DND-41 (cell line): ENCODE measurements at regions not wholly inside any gene's neighbourhood (a gene's known extent, or its start where the extent isn't known, plus 50 kb on each side); places are given as distances from the start of the nearest gene placed in this dataset.

Experiments used
- ATAC-seq: fragments of 200-7000 bp; cut with Tn5 transposase; 3 replicates; pipeline ENCODE4 v1.9.1; 2021; ENCODE audit warnings: low read depth; ENCODE audit not compliant: insufficient read depth
- DNase-seq: peaks from one replicate; pipeline ENCODE4 v3.0.0-alpha.2; 2020
- H2AFZ ChIP-seq: 2 replicates; pipeline ENCODE4 v1.6.0; 2012; ENCODE audit warnings: low read depth, low read length
- H3K27ac ChIP-seq: 2 replicates; pipeline ENCODE4 v1.5.1; 2012; ENCODE audit warnings: low read length, inconsistent platforms
- H3K27me3 ChIP-seq: fragments of 200-600 bp; sonication (generic); 2 replicates; pipeline ENCODE4 v1.6.0; 2012; ENCODE audit warnings: low read length, mild to moderate bottlenecking, inconsistent platforms; ENCODE audit not compliant: insufficient read depth, poor library complexity
- H3K36me3 ChIP-seq: 2 replicates; pipeline ENCODE4 v1.5.1; 2012; ENCODE audit warnings: low read length, inconsistent platforms; ENCODE audit not compliant: insufficient read depth
- H3K4me1 ChIP-seq: 2 replicates; pipeline ENCODE4 v1.5.1; 2012; ENCODE audit warnings: mild to moderate bottlenecking, low read length; ENCODE audit not compliant: insufficient read depth
- H3K4me2 ChIP-seq: 2 replicates; pipeline ENCODE4 v1.6.0; 2012; ENCODE audit warnings: mild to moderate bottlenecking, moderate library complexity, low read length, inconsistent platforms; ENCODE audit not compliant: insufficient read depth
- H3K4me3 ChIP-seq, 2 experiments: fragments of 200-600 bp in 1 of 2; shearing (Covaris generic) in 1 of 2; 2 replicates each; pipeline ENCODE4 v1.5.1; 2012 to 2016; ENCODE audit warnings: inconsistent platforms in 2 of 2, low read length in 2 of 2, mild to moderate bottlenecking in 2 of 2, low read depth in 1 of 2, moderate library complexity in 1 of 2
- H3K79me2 ChIP-seq: 2 replicates; pipeline ENCODE4 v1.6.0; 2012; ENCODE audit warnings: low read length, inconsistent platforms; ENCODE audit not compliant: insufficient read depth
- H3K9ac ChIP-seq: 2 replicates; pipeline ENCODE4 v1.6.0; 2012; ENCODE audit warnings: low read depth, mild to moderate bottlenecking, inconsistent platforms, low read length, moderate library complexity
- H3K9me3 ChIP-seq: 2 replicates; pipeline ENCODE4 v1.5.1; 2012; ENCODE audit warnings: low read length, moderate library complexity, mild to moderate bottlenecking, inconsistent platforms; ENCODE audit not compliant: insufficient read depth, severe bottlenecking
- H4K20me1 ChIP-seq: 2 replicates; pipeline ENCODE4 v1.6.0; 2012; ENCODE audit warnings: low read length; ENCODE audit not compliant: insufficient read depth
- EZH2 ChIP-seq: IDR thresholded peaks from 3 replicates; pipeline ENCODE4 v1.6.1; 2012; ENCODE audit warnings: borderline replicate concordance, low read depth, mild to moderate bottlenecking, moderate library complexity, low read length, inconsistent platforms; ENCODE audit not compliant: severe bottlenecking
- TF ChIP-seq, protein P1 (sequence below): IDR thresholded peaks from 2 replicates; pipeline ENCODE4 v1.5.1; 2012; ENCODE audit warnings: borderline replicate concordance, low read length, moderate library complexity, mild to moderate bottlenecking; ENCODE audit not compliant: poor library complexity, severe bottlenecking; ENCODE audit errors: extremely low read depth

DNA sequence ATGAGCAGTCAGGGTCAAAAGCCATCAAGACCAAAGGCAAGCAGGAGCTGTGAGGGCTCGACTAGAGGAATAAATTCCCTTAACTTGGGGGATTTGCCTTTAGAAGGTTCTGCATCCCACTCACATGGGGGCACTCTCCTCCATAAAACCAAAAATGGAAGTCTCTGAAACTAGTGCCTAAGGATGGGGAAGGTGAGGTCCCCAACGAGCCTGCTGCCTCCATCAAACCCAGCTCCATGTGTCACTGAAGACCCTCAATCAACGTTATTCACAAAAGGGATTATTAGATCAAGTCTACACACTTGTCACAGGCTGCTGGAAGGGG lies 254.9 kb upstream of the NCKAP5 start:
- Histone ChIP-seq H3K4me1 (no peaks in the 10 kb centered on the region), H3K9me3 (no peaks in the 10 kb centered on the region), H3K27me3 (peaks cover 4% of the 10 kb centered on the region), H4K20me1 (no peaks in the 10 kb centered on the region), H3K4me3 (no peak overlapping the region), H3K79me2 (no peaks in the 10 kb centered on the region), H3K9ac (no peak overlapping the region), H2AFZ (no peak overlapping the region), H3K36me3 (no peaks in the 10 kb centered on the region), H3K4me2 (no peak overlapping the region), H3K27ac (no peak overlapping the region)
- DNase-seq (no peak), ATAC-seq (no peak)
- TF ChIP-seq, protein P1, sequence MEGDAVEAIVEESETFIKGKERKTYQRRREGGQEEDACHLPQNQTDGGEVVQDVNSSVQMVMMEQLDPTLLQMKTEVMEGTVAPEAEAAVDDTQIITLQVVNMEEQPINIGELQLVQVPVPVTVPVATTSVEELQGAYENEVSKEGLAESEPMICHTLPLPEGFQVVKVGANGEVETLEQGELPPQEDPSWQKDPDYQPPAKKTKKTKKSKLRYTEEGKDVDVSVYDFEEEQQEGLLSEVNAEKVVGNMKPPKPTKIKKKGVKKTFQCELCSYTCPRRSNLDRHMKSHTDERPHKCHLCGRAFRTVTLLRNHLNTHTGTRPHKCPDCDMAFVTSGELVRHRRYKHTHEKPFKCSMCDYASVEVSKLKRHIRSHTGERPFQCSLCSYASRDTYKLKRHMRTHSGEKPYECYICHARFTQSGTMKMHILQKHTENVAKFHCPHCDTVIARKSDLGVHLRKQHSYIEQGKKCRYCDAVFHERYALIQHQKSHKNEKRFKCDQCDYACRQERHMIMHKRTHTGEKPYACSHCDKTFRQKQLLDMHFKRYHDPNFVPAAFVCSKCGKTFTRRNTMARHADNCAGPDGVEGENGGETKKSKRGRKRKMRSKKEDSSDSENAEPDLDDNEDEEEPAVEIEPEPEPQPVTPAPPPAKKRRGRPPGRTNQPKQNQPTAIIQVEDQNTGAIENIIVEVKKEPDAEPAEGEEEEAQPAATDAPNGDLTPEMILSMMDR: no peak
- no peak for TF ChIP-seq EZH2

DNA sequence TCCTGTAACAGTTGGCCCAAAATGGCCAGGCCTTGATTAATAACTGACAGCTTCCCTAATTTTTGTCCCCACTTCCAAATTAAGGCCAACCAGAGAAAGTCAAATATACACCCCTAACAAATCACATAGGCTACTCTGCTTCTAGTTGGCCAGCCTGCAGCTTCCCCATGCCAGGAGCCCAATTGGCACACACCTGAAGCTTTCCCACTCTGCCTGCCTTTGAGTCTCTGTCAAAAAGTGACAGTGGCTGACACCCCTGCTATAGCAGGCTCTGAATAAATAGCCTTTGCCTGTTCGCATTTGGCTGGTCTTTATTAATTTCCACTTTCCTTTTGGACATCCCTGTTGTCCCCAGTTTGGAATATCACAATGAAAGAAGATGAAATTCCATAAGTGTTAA lies 256.6 kb upstream of the NCKAP5 start:
- no peak overlapping the region for H3K9ac ChIP-seq
- H3K36me3 ChIP-seq: no peaks in the 10 kb centered on the region
- no peak for TF ChIP-seq EZH2
- TF ChIP-seq, protein P1: no peak
- H3K4me3 ChIP-seq: no peak overlapping the region
- no peaks in the 10 kb centered on the region for H3K9me3 ChIP-seq
- DNase-seq (no peak), ATAC-seq (no peak)
- no peaks in the 10 kb centered on the region for H3K4me1 ChIP-seq
- H3K4me2 ChIP-seq: no peak overlapping the region
- H2AFZ ChIP-seq: no peak overlapping the region
- no peaks in the 10 kb centered on the region for H4K20me1 ChIP-seq
- no peak overlapping the region for H3K27ac ChIP-seq
- H3K79me2 ChIP-seq: no peaks in the 10 kb centered on the region
- peaks cover 6% of the 10 kb centered on the region for H3K27me3 ChIP-seq

DNA sequence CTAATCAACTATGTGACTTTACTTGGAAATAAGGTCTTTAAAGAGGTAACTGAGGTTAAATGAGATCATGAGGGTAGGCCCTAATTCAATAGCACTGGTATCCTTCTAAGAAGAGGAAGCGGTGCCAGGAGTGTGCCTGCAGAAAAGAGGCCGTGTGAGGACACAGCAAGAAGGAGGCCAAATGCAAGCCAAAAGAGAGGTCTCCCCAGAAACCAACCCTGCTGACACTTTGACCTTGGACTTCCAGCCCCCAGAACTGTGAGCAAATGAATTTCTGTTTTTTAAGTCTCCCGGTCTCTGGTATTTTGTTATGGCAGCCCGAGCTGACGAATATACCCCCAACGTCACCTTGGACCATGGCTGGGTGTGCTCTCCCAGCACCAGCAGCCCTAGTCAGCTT lies 257.5 kb upstream of the NCKAP5 start:
- H3K27ac ChIP-seq: no peak overlapping the region
- H3K4me2 ChIP-seq: no peak overlapping the region
- no peak overlapping the region for H3K9ac ChIP-seq
- no peaks in the 10 kb centered on the region for H3K36me3 ChIP-seq
- H3K4me3 ChIP-seq: no peak overlapping the region
- ATAC-seq (no peak), DNase-seq (no peak)
- peaks cover 6% of the 10 kb centered on the region for H3K27me3 ChIP-seq
- no peaks in the 10 kb centered on the region for H3K9me3 ChIP-seq
- H2AFZ ChIP-seq: no peak overlapping the region
- H3K79me2 ChIP-seq: no peaks in the 10 kb centered on the region
- no peaks in the 10 kb centered on the region for H4K20me1 ChIP-seq
- no peaks in the 10 kb centered on the region for H3K4me1 ChIP-seq
- TF ChIP-seq EZH2: no peak
- TF ChIP-seq, protein P1: no peak

DNA sequence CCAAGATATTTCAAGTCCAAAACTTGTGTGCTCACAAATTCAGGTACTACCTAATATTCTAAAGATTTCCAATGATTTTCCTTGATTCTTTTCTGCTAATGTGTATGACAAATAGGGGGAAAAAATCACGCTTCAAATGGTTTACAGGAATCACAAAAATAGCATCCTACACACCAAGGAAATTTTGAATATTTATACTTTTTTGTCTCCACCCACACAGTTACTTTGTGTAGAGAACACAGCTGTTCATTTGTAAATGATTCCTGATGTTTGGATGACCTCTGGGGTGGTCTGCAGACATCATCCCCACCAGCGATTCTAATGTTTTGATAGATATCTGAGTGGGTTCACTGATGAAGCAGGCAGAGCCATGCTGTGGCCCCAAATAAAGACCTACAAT lies 260.6 kb upstream of the NCKAP5 start:
- no peak overlapping the region for H2AFZ ChIP-seq
- TF ChIP-seq, protein P1: no peak
- no peak for TF ChIP-seq EZH2
- no peaks in the 10 kb centered on the region for H3K36me3 ChIP-seq
- H3K4me1 ChIP-seq: no peaks in the 10 kb centered on the region
- H3K27me3 ChIP-seq: peaks cover 6% of the 10 kb centered on the region
- H3K4me3 ChIP-seq: no peak overlapping the region
- no peaks in the 10 kb centered on the region for H3K9me3 ChIP-seq
- no peak for DNase-seq
- ATAC-seq: no peak
- H3K27ac ChIP-seq: no peak overlapping the region
- H3K79me2 ChIP-seq: no peaks in the 10 kb centered on the region
- no peak overlapping the region for H3K4me2 ChIP-seq
- no peaks in the 10 kb centered on the region for H4K20me1 ChIP-seq
- no peak overlapping the region for H3K9ac ChIP-seq
